ENCODE measurements at regions not wholly inside any gene's neighbourhood (a gene's known extent, or its start where the extent isn't known, plus 50 kb on each side); places are given as distances from the start of the nearest gene placed in this dataset.

DNA sequence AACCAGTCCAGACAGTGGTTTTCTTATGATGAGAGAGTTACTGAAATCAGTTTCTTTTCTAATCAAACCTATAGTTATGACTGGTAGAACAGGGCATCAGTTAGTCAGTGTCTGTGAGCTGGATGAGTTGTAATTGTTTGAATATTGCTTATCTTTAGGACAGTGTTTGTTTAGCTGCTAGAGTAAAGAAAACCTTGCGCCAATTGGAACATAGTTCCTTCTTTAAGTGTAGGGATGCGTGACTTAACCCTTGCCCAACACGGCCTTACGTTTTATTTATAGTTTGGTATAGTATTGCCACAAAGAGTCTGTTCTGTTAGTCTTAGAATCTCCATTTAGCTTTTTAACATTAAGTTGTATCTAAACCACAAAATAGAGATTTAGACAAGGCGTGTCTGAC is 572.6 kb downstream of the SLC16A7 start:
- H3K4me1 ChIP-seq, result no peaks in the 10 kb centered on the region
- H3K27me3 ChIP-seq, result no peaks in the 10 kb centered on the region
- no peaks in the 10 kb centered on the region for H3K9me3 ChIP-seq (replicated peaks)
- no peaks in the 10 kb centered on the region for H3K36me3 ChIP-seq
- DNase-seq, result no peak
- H3K4me3 ChIP-seq, result no peak overlapping the region
- H3K27ac ChIP-seq, result no peak overlapping the region

DNA sequence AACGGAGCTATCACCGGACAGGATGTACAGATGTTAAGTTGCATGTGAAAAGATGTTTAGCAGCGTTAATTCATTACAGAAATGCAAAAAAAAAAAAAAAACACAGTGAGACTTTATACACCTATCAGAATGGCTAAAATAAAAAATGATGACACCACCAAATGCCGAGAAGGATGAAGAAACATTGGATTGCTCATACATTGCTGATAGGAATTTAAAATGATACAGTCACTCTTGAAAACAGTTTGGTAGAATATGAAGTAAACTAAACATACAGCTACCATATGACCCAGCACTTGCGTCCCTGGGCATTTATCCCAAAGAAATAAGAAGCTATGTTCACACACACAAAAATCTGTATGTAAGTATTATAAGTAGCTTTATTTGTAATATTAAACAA is 574.1 kb downstream of the SLC16A7 start:
- no peak for DNase-seq
- H3K4me3 ChIP-seq, result no peak overlapping the region
- no peaks in the 10 kb centered on the region for H3K27me3 ChIP-seq
- no peaks in the 10 kb centered on the region for H3K9me3 ChIP-seq (replicated peaks)
- no peaks in the 10 kb centered on the region for H3K36me3 ChIP-seq
- no peak overlapping the region for H3K27ac ChIP-seq
- no peaks in the 10 kb centered on the region for H3K4me1 ChIP-seq

DNA sequence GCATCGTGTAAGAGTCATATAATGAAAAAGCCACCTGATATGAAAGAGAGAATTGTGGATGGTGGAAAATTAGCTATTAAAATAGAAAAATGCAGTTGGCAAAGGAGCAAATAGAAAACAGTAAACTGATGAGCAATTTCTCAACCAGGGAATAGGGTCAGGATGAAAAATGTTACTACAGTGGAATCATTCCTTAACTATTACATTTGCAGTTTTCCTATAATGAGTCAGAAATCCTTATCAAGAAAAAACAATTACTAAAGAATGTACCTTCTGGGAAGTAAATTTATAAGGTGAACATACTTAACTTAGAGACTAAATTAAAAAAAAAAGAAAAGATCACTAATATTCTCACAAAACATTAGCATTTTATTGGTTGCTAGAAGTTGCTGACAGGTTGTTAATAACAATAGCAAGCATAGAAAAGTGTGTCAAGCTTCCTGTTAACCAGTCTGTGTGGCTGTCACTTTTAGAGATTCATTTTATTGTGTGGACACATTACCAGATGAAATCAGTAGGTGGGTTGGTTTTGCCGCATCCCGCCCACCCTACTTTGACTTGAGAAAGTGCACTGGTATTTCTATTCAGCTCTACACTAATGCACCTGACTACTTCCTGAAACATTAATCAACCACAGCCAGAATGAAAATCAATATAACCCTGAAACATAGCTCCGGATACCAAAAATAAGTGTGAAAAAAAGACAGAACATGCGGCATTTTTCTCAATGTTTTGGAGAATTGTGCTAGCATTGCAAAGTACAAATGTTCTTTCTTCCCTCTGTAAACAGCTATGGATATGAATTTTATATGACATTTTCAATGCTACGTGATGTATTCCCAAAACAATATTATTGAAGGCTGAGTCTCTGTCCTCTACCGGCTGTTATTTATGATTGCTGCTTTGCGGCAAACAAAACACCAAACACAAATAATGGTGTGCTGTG is 576.7 kb downstream of the SLC16A7 start:
- no peak for DNase-seq
- H3K27me3 ChIP-seq, result no peaks in the 10 kb centered on the region
- no peaks in the 10 kb centered on the region for H3K9me3 ChIP-seq (replicated peaks)
- H3K36me3 ChIP-seq, result no peaks in the 10 kb centered on the region
- no peaks in the 10 kb centered on the region for H3K4me1 ChIP-seq
- H3K27ac ChIP-seq, result no peak overlapping the region
- no peak overlapping the region for H3K4me3 ChIP-seq

DNA sequence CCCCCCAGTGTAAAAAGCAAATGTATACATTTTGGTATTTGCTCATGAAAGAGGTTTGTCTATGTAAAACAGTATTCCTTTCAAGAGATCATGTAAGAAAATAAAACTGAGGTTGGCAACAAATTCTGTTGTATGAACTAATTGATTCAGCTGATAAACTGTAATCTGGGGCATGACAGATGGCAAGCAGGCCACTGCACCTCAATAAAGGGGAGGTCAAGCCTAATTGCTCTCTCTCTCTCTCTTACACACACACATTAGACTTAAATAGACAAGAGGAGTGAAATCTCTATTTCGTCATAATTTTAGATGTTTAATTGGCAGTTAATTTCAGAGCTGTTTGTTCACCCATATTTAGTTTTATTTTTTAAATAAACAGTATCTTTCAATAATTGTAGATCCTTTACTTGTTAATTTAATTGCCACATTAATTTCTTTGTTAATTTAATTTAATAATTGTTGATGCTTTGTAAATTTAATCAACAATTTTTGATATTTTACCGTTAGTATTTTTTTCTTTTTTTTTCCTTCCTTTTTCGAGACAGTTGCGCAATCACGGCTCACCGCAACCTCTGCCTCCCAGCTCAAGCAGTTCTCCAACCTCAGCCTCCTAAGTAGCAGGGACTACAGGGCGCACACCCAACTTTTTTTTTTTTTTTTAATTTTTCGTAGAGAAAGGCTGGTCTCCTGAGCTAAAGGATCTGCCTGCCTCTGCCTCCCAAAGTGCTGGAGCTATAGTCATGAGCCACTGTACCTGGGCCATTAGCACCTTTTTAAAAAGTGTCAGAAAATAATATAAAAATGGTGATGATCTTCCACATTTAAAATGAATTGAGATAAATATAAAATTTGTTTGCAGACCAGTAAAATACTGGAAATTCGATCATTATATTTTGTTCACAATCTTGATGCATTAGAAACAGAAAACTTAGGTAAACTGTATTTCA is 577.7 kb downstream of the SLC16A7 start:
- DNase-seq, result no peak
- Histone ChIP-seq H3K27ac (no peak overlapping the region), H3K9me3 (replicated peaks) (no peaks in the 10 kb centered on the region), H3K4me1 (no peaks in the 10 kb centered on the region), H3K4me3 (no peak overlapping the region), H3K27me3 (no peaks in the 10 kb centered on the region), H3K36me3 (no peaks in the 10 kb centered on the region)

DNA sequence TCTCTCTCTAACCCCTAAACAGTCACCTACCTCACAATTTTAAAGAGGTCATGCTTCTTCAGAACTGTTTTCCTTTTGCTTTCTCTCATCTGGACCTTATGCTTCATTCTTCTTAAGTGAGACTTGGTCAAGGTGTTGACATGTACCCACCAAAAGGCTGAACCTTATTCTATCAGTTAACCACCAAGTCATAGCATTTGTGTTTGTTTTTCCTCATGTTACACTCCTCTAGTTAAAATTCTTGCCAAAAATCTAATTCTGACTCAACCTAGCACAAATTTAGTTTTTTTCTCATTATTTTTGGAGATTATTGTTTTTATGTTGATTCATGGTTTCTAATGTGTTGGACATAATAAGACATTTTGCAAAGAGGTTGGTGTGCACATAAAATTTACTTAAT is 578.6 kb downstream of the SLC16A7 start:
- Histone ChIP-seq H3K36me3 (no peaks in the 10 kb centered on the region), H3K27me3 (no peaks in the 10 kb centered on the region), H3K27ac (no peak overlapping the region), H3K4me1 (no peaks in the 10 kb centered on the region), H3K4me3 (no peak overlapping the region), H3K9me3 (replicated peaks) (no peaks in the 10 kb centered on the region)
- no peak for DNase-seq

DNA sequence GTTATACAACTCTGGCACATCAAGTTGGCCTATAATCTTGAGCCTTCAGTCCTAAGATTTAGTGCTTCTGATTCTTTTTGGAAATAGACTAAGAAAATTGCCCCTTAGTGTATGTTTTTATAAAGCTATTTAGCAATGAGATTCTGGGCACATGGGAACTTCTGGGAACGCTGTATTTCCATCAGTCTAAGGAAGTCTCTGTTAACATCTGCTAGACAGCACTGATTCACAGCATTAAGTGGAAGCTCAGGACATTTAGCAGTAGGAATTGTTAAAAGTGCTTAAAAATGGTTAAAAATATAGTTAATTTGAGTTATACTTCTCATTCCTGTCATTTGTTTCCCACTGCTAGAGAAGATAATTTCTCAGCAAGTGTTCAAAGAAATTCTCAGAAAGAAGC is 579.1 kb downstream of the SLC16A7 start:
- H3K36me3 ChIP-seq, result no peaks in the 10 kb centered on the region
- H3K4me1 ChIP-seq, result no peaks in the 10 kb centered on the region
- H3K4me3 ChIP-seq, result no peak overlapping the region
- no peak overlapping the region for H3K27ac ChIP-seq
- H3K27me3 ChIP-seq, result no peaks in the 10 kb centered on the region
- DNase-seq, result no peak
- no peaks in the 10 kb centered on the region for H3K9me3 ChIP-seq (replicated peaks)

DNA sequence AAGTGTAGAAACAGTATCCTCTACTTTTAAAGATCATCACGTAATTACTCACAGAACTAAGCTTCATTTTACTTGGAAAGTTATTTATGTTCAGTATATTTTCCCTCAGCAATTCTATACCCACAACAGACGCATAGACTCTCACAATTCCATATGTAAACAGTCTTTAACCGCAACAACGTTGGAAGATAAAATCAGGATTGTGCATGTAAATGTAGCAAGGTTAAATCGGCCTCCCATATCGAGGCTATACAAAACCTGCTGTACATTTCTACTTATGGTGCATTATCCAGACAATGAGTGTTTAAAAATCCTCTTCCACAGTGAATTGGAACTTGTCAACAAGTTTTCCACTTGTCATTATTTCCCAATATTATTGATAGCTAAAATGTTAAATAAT is 581.1 kb downstream of the SLC16A7 start:
- DNase-seq, result peak in 1 of 2 experiments; percentile 1
- Histone ChIP-seq H3K4me3 (no peak overlapping the region), H3K27me3 (no peaks in the 10 kb centered on the region), H3K27ac (no peak overlapping the region), H3K9me3 (replicated peaks) (no peaks in the 10 kb centered on the region), H3K4me1 (no peaks in the 10 kb centered on the region), H3K36me3 (no peaks in the 10 kb centered on the region)

DNA sequence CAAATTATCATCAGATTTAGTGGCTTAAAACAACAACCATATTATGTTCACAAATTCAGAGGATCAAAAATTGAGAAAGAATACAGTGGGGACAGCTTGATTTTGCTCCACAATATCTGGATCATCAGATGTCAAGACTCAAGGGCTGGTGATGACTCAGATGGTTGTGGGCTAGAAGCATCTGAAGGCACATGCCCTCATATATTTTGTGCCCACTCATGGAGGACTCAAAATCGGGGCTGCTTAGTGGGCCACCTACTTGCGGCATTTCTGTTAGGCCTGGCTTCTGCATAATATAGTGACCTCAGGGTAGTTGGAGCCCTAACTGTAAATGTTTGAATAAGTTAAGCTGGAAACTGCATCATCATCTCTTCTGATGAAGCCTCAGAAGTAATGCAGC is 584.5 kb downstream of the SLC16A7 start:
- Histone ChIP-seq H3K9me3 (replicated peaks) (no peaks in the 10 kb centered on the region), H3K27me3 (no peaks in the 10 kb centered on the region), H3K27ac (no peak overlapping the region), H3K4me1 (no peaks in the 10 kb centered on the region), H3K4me3 (no peak overlapping the region), H3K36me3 (no peaks in the 10 kb centered on the region)
- DNase-seq, result no peak

DNA sequence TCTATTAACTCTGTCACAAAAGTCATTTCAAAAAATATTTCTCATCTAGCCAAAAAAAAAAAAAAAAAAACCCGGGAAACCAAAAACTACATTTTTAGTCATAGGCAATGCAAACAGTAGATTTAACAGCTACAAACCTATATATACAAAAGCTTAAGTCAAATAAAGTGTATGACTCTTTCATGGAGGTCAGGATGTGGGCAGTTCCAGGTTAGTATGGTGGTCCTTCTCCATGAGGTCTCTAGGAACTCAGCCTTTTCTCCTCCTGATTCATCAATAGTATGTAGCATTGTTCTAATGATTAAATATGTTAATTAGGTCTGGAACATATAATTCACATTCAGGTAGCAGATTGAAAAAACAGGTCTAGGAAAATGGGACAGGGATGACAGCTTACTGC is 586.5 kb downstream of the SLC16A7 start:
- Histone ChIP-seq H3K9me3 (replicated peaks) (no peaks in the 10 kb centered on the region), H3K4me3 (no peak overlapping the region), H3K36me3 (no peaks in the 10 kb centered on the region), H3K27ac (no peak overlapping the region), H3K27me3 (no peaks in the 10 kb centered on the region), H3K4me1 (no peaks in the 10 kb centered on the region)
- DNase-seq, result no peak

DNA sequence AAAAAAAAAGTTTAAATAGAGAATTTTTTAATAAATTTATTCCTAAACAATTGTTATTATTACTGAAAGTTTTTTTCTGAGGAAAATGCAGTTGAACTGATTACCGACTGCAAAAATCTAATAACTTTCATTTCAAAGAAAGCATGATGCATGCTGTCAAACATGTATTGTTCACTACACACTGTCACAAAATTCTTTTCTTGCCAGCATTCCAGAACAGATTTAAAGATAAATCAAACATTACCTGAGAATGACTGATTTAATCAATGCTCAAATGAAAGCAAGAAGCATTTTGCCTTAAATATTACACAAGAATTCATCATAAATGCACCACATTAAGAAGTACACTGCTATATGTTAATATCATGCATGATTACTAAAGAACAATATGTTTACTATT is 588.3 kb downstream of the SLC16A7 start:
- Histone ChIP-seq H3K4me1 (no peaks in the 10 kb centered on the region), H3K4me3 (no peak overlapping the region), H3K27me3 (no peaks in the 10 kb centered on the region), H3K27ac (no peak overlapping the region), H3K36me3 (no peaks in the 10 kb centered on the region), H3K9me3 (replicated peaks) (no peaks in the 10 kb centered on the region)
- DNase-seq, result no peak

DNA sequence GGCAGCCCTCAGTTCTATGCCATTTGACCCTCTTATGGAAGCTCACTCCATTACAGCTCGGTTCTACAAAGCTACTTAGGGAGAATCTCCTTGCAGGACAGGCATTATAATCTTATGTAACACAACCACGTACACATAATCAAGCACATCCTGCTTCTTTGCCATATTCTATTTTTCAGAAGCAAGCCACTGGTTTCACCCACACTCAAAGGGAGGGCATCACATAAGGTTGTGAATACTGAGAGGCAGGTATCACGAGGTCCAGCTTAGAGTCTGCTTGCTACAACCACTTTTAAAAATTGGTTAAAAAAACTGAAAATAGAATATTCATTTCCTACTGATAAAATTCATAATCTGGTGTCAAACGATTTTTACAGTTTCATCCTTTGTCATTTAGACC is 589.2 kb downstream of the SLC16A7 start:
- Histone ChIP-seq H3K27me3 (no peaks in the 10 kb centered on the region), H3K36me3 (no peaks in the 10 kb centered on the region), H3K9me3 (replicated peaks) (no peaks in the 10 kb centered on the region), H3K27ac (no peak overlapping the region), H3K4me1 (no peaks in the 10 kb centered on the region), H3K4me3 (no peak overlapping the region)
- no peak for DNase-seq

DNA sequence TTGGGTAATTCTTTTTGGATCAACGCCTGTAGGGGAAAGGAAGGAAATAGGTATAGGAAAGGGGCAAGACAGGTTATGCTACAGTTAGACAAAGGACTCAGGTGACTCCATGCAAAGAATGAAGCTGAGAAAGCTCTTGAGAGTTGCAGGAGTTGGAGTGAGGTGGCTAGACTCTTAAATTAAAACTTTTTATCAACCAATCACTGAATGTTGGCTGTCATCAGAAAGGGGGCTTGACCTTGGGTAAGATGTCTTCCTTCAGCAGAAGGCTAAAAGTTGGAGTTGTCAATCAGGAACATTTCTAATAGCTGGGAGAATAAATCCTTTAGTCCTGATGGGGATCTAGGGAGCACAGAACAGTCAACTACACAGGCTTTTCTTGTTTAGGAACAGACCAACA is 595.4 kb downstream of the SLC16A7 start:
- no peaks in the 10 kb centered on the region for H3K36me3 ChIP-seq
- no peaks in the 10 kb centered on the region for H3K9me3 ChIP-seq (replicated peaks)
- no peak overlapping the region for H3K4me3 ChIP-seq
- no peaks in the 10 kb centered on the region for H3K27me3 ChIP-seq
- no peaks in the 10 kb centered on the region for H3K4me1 ChIP-seq
- no peak for DNase-seq
- H3K27ac ChIP-seq, result no peak overlapping the region

DNA sequence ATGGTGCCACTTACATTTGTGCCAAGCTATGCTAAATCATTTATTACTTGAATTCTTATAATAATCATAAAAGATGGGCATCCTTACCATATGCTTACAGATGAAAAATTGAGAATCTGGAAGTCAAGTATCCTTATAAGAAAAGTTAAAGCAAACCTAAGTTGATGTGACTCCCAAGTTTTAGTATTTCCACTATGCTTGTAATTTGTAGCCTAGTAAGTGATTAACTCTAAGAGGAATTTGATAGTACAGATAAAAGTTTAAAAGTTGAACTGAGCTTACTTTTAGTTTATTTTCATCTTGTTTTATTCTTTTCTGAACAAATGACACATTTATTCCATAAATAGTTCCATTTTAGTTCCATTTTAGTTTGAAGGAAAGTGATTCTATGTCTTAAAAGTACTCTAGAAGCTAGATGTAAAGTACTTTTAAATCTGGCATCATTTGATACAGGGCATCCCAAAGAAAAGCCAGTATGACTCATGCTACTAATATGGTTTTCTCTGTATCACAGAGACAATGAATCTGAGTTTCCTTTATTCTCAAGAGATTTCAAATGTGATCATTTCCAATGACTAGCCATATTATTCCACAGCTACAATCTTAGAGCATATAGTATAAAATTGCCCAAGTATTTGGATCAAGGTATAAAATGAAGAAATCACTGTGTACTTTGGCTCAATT is 596.0 kb downstream of the SLC16A7 start:
- no peaks in the 10 kb centered on the region for H3K27me3 ChIP-seq
- H3K9me3 ChIP-seq (replicated peaks), result no peaks in the 10 kb centered on the region
- H3K4me3 ChIP-seq, result no peak overlapping the region
- no peak for DNase-seq
- H3K27ac ChIP-seq, result no peak overlapping the region
- no peaks in the 10 kb centered on the region for H3K36me3 ChIP-seq
- no peaks in the 10 kb centered on the region for H3K4me1 ChIP-seq

DNA sequence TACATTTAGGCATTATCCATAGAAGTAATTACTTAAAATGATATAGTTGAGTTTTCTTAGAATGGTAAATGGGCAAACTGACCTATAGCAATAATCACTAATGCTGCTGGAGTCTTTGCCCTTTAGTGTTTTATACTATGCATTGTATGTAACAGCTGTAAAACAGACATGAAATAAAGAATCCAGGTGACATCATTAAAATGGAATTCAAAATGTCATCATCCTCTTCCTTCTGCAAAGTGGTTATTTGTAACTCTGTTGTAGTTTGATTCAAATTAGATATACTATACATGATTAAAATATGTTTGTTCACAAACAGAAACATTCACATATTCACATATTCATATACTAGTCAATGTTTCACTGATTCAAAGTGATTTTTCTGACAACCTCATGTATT is 598.8 kb downstream of the SLC16A7 start:
- no peak overlapping the region for H3K4me3 ChIP-seq
- no peaks in the 10 kb centered on the region for H3K27me3 ChIP-seq
- no peaks in the 10 kb centered on the region for H3K4me1 ChIP-seq
- H3K9me3 ChIP-seq (replicated peaks), result no peaks in the 10 kb centered on the region
- no peaks in the 10 kb centered on the region for H3K36me3 ChIP-seq
- DNase-seq, result no peak
- H3K27ac ChIP-seq, result no peak overlapping the region

DNA sequence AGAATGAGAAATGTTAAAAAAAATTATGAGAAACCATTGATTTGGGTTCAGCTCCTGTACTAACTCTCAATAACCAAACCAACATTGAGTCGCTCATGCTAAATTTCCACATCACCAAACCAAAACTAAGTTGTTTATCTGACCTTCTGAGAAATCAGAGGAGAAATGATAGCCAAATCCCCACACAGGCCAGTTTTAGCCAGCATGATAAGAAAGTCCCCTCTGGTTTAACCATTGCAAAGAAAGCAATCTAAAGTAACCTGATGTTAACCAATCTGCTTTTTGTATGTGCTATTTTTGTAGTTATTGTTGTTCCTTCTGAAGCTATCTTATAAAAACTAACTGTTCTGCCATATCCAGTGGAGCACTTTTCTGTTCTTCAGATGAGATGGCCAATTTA is 599.7 kb downstream of the SLC16A7 start:
- DNase-seq, result no peak

More for the DNA sequence above, 599.7 kb downstream of the SLC16A7 start:
- no peaks in the 10 kb centered on the region for H3K9me3 ChIP-seq (replicated peaks)
- no peaks in the 10 kb centered on the region for H3K36me3 ChIP-seq
- H3K27ac ChIP-seq, result no peak overlapping the region
- no peaks in the 10 kb centered on the region for H3K4me1 ChIP-seq
- no peaks in the 10 kb centered on the region for H3K27me3 ChIP-seq
- H3K4me3 ChIP-seq, result no peak overlapping the region
